CD4-positive, alpha-beta T cell treated with Interleukin-10 for 1 hour (primary cell): ENCODE measurements at regions not wholly inside any gene's neighbourhood (a gene's known extent, or its start where the extent isn't known, plus 50 kb on each side); places are given as distances from the start of the nearest gene placed in this dataset.

ENCODE experiments used
- DNase-seq: peaks from one replicate; pipeline ENCODE4 v3.0.0-alpha.2; 2020

GRCh38 chr2:172153156-172153555, 50.5 kb upstream of the DLX2 start:
- DNase-seq: no peak

- DNase-seq: no peak
These were observed 51.1 kb upstream of the DLX2 start for GRCh38 chr2:172153757-172154156.

- DNase-seq: no peak
These were observed 53.1 kb upstream of the DLX2 start for GRCh38 chr2:172155752-172156151.

GRCh38 chr2:172160839-172161238, 58.1 kb upstream of the DLX2 start:
- DNase-seq: no peak

- no peak for DNase-seq
These were observed 59.6 kb upstream of the DLX2 start for GRCh38 chr2:172162225-172162733.

- DNase-seq: no peak
These were observed 60.1 kb upstream of the DLX2 start for GRCh38 chr2:172162739-172163336.

- no peak for DNase-seq
These were observed 66.2 kb upstream of the DLX2 start for GRCh38 chr2:172168917-172169346.

GRCh38 chr2:172169611-172170010, 66.9 kb upstream of the DLX2 start:
- DNase-seq: no peak

- DNase-seq: peak; percentile 67
These were observed 69.9 kb upstream of the DLX2 start for GRCh38 chr2:172172513-172173173.

- no peak for DNase-seq
These were observed 70.5 kb upstream of the DLX2 start for GRCh38 chr2:172173174-172173706.

GRCh38 chr2:172177581-172177980, 74.9 kb upstream of the DLX2 start:
- DNase-seq: no peak

- DNase-seq: no peak
These were observed 75.3 kb upstream of the DLX2 start for GRCh38 chr2:172177996-172178395.

- DNase-seq: peak; percentile 7
These were observed 76.5 kb upstream of the DLX2 start for GRCh38 chr2:172179045-172179701.

- DNase-seq: no peak
These were observed 79.1 kb upstream of the DLX2 start for GRCh38 chr2:172181840-172182239.

GRCh38 chr2:172182624-172183023, 79.9 kb upstream of the DLX2 start:
- no peak for DNase-seq

GRCh38 chr2:172193331-172194089, 90.8 kb upstream of the DLX2 start:
- DNase-seq: no peak

- DNase-seq: no peak
These were observed 93.2 kb upstream of the DLX2 start for GRCh38 chr2:172195836-172196376.

GRCh38 chr2:172196768-172197431, 94.2 kb upstream of the DLX2 start:
- no peak for DNase-seq

- DNase-seq: no peak
These were observed 95.7 kb upstream of the DLX2 start for GRCh38 chr2:172198361-172198760.

- DNase-seq: no peak
These were observed 96.2 kb upstream of the DLX2 start for GRCh38 chr2:172198908-172199307.

GRCh38 chr2:172200495-172201085, 97.9 kb upstream of the DLX2 start:
- DNase-seq: peak; percentile 18

- DNase-seq: no peak
These were observed 101.6 kb upstream of the DLX2 start for GRCh38 chr2:172204309-172204708.
